ENCODE measurements at regions not wholly inside any gene's neighbourhood (a gene's known extent, or its start where the extent isn't known, plus 50 kb on each side); places are given as distances from the start of the nearest gene placed in this dataset.

DNA sequence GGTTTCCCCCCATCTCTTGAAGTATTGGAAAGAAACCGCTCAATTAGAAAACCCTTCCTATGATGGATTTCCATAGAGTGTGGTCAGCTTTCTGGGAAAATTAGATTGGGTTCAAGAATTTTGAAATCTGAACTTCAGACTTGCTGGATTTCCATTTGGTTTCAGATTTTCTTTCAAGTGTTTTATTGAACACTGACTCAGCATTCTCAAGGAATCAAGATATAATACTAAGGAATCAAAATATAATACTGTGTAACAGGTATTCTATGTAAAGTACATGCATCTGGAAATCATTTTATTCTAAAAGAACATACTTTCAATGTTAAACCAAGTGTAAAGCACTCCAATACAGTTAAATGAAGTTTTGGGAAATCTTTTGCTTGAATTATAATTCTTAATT, 94.7 kb upstream of the CCN2 start:
- H3K27ac ChIP-seq (ENCODE audit: low read depth in 2 of 2, low read length in 2 of 2): no peak overlapping the region
- no peaks in the 10 kb centered on the region for H3K36me3 ChIP-seq (ENCODE audit: control insufficient read depth in 2 of 3, insufficient read depth in 3 of 3, low read length in 3 of 3)
- H3K27me3 ChIP-seq (ENCODE audit: control insufficient read depth, insufficient read depth, low read length): no peaks in the 10 kb centered on the region
- no peak for DNase-seq
- H3K4me1 ChIP-seq (ENCODE audit: control insufficient read depth in 2 of 3, insufficient read depth in 2 of 3, low read depth in 1 of 3, low read length in 3 of 3): no peaks in the 10 kb centered on the region
- FAIRE-seq: no peak
- intact Hi-C loops (cut with DNase I): no loop called here
- no peak overlapping the region for H3K4me3 ChIP-seq (ENCODE audit: low read length in 3 of 3)
- H3K9me3 ChIP-seq (ENCODE audit: control insufficient read depth in 2 of 3, insufficient read depth in 1 of 3, low read length in 3 of 3): no peaks in the 10 kb centered on the region
- TF ChIP-seq, protein P1, sequence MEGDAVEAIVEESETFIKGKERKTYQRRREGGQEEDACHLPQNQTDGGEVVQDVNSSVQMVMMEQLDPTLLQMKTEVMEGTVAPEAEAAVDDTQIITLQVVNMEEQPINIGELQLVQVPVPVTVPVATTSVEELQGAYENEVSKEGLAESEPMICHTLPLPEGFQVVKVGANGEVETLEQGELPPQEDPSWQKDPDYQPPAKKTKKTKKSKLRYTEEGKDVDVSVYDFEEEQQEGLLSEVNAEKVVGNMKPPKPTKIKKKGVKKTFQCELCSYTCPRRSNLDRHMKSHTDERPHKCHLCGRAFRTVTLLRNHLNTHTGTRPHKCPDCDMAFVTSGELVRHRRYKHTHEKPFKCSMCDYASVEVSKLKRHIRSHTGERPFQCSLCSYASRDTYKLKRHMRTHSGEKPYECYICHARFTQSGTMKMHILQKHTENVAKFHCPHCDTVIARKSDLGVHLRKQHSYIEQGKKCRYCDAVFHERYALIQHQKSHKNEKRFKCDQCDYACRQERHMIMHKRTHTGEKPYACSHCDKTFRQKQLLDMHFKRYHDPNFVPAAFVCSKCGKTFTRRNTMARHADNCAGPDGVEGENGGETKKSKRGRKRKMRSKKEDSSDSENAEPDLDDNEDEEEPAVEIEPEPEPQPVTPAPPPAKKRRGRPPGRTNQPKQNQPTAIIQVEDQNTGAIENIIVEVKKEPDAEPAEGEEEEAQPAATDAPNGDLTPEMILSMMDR (IDR thresholded peaks at IDR 0.05; ENCODE audit: borderline replicate concordance, extremely low read depth, insufficient read depth): no peak
- H3K9ac ChIP-seq (ENCODE audit: low read length in 3 of 3): no peak overlapping the region

DNA sequence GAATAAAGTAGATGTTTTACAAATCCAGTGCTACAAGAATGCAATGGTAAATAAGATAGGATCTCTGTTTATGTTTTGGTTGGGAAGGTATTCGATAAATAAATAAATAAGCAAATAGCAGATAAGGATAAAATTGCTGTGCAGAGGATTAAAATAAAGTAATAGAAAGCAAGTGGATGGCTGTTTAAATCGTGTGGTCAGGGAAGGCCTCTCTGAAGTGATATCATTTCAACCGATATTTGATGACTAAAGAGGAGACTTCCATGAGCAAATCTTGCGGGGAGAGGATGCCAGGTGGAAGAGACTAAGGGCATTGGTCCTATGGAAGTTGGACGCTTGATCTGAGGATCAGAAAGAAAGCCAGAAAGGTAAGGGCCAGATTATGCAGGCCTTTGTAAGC, 92.0 kb upstream of the CCN2 start:
- DNase-seq: no peak
- no peak for FAIRE-seq
- intact Hi-C loops (cut with DNase I): no loop called here
- Histone ChIP-seq H3K27ac (ENCODE audit: low read depth in 2 of 2, low read length in 2 of 2) (no peak overlapping the region), H3K4me1 (ENCODE audit: control insufficient read depth in 2 of 3, insufficient read depth in 2 of 3, low read depth in 1 of 3, low read length in 3 of 3) (no peaks in the 10 kb centered on the region), H3K4me3 (ENCODE audit: low read length in 3 of 3) (no peak overlapping the region), H3K36me3 (ENCODE audit: control insufficient read depth in 2 of 3, insufficient read depth in 3 of 3, low read length in 3 of 3) (no peaks in the 10 kb centered on the region), H3K9ac (ENCODE audit: low read length in 3 of 3) (no peak overlapping the region), H3K27me3 (ENCODE audit: control insufficient read depth, insufficient read depth, low read length) (no peaks in the 10 kb centered on the region), H3K9me3 (ENCODE audit: control insufficient read depth in 2 of 3, insufficient read depth in 1 of 3, low read length in 3 of 3) (no peaks in the 10 kb centered on the region)
- TF ChIP-seq, protein P1 (IDR thresholded peaks at IDR 0.05; ENCODE audit: borderline replicate concordance, extremely low read depth, insufficient read depth): no peak

DNA sequence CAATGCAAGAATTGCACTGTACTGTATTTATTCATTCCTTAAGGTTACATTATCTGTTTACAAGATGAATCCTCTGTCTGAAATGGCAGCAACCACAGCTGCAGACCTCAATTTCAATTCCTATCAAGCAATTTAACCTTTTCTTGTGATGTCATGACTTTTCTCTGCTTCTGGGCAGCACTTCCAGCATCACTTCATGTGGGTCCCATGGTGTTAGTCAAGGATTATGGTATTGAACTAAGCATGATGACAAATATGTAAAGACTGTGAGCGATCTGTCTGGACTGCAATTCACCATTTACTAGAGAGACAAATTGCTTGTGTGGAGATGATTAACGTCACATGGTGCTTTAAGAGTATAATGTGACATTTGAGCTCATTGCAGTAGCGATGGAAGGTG, 90.5 kb upstream of the CCN2 start:
- intact Hi-C loops (cut with DNase I): no loop called here
- DNase-seq: no peak
- no peak overlapping the region for H3K4me3 ChIP-seq (ENCODE audit: low read length in 3 of 3)
- no peaks in the 10 kb centered on the region for H3K4me1 ChIP-seq (ENCODE audit: control insufficient read depth in 2 of 3, insufficient read depth in 2 of 3, low read depth in 1 of 3, low read length in 3 of 3)
- TF ChIP-seq, protein P1 (IDR thresholded peaks at IDR 0.05; ENCODE audit: borderline replicate concordance, extremely low read depth, insufficient read depth): no peak
- no peaks in the 10 kb centered on the region for H3K9me3 ChIP-seq (ENCODE audit: control insufficient read depth in 2 of 3, insufficient read depth in 1 of 3, low read length in 3 of 3)
- no peaks in the 10 kb centered on the region for H3K27me3 ChIP-seq (ENCODE audit: control insufficient read depth, insufficient read depth, low read length)
- FAIRE-seq: no peak
- no peak overlapping the region for H3K27ac ChIP-seq (ENCODE audit: low read depth in 2 of 2, low read length in 2 of 2)
- no peak overlapping the region for H3K9ac ChIP-seq (ENCODE audit: low read length in 3 of 3)
- no peaks in the 10 kb centered on the region for H3K36me3 ChIP-seq (ENCODE audit: control insufficient read depth in 2 of 3, insufficient read depth in 3 of 3, low read length in 3 of 3)

DNA sequence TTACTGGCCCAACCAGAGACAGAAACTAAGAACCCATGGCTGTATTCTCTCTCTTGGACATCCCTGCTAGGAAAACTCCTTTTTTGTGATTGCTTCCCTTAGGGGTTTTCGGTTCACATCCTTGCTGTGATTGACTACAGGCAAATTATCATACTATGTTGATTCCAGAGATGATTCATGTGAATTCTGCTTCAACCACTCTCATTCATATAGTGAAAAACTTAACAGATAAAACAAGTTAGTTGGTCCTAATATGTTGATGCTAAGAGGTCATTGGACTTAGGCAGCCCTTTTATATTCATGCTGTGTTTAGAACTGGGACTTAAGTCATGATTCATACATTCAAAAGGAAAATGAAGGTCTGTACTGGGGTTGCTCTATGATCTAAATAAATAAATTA, 76.9 kb upstream of the CCN2 start:
- TF ChIP-seq, protein P1 (IDR thresholded peaks at IDR 0.05; ENCODE audit: borderline replicate concordance, extremely low read depth, insufficient read depth): no peak
- H3K4me3 ChIP-seq (ENCODE audit: low read length in 3 of 3): no peak overlapping the region
- H3K27ac ChIP-seq (ENCODE audit: low read depth in 2 of 2, low read length in 2 of 2): no peak overlapping the region
- intact Hi-C loops (cut with DNase I): no loop called here
- no peaks in the 10 kb centered on the region for H3K4me1 ChIP-seq (ENCODE audit: control insufficient read depth in 2 of 3, insufficient read depth in 2 of 3, low read depth in 1 of 3, low read length in 3 of 3)
- H3K27me3 ChIP-seq (ENCODE audit: control insufficient read depth, insufficient read depth, low read length): no peaks in the 10 kb centered on the region
- no peaks in the 10 kb centered on the region for H3K9me3 ChIP-seq (ENCODE audit: control insufficient read depth in 2 of 3, insufficient read depth in 1 of 3, low read length in 3 of 3)
- no peak for FAIRE-seq
- no peak overlapping the region for H3K9ac ChIP-seq (ENCODE audit: low read length in 3 of 3)
- no peaks in the 10 kb centered on the region for H3K36me3 ChIP-seq (ENCODE audit: control insufficient read depth in 2 of 3, insufficient read depth in 3 of 3, low read length in 3 of 3)
- DNase-seq: no peak

All from kidney (tissue), 13 donors.